ENCODE measurements at regions not wholly inside any gene's neighbourhood (a gene's known extent, or its start where the extent isn't known, plus 50 kb on each side); places are given as distances from the start of the nearest gene placed in this dataset.

- peaks cover 11% of the 10 kb centered on the region for H3K9me3 ChIP-seq (ENCODE audit: control insufficient read depth, insufficient read depth, low read length)
- no peaks in the 10 kb centered on the region for H3K36me3 ChIP-seq (ENCODE audit: control insufficient read depth, insufficient read depth, low read length)
- no peak overlapping the region for H3K9ac ChIP-seq (ENCODE audit: low read depth, low read length)
- no peaks in the 10 kb centered on the region for H3K4me1 ChIP-seq (ENCODE audit: control insufficient read depth, insufficient read depth, low read length)
- no peak overlapping the region for H3K4me3 ChIP-seq (ENCODE audit: low read depth, low read length)
- H3K27me3 ChIP-seq (ENCODE audit: control insufficient read depth, insufficient read depth, low read length): no peaks in the 10 kb centered on the region
Measured at GRCh38 chr2:128469203-128469602, 150.5 kb upstream of the HS6ST1 start.

- Histone ChIP-seq H3K4me1 (ENCODE audit: control insufficient read depth, insufficient read depth, low read length) (no peaks in the 10 kb centered on the region), H3K27me3 (ENCODE audit: control insufficient read depth, insufficient read depth, low read length) (no peaks in the 10 kb centered on the region), H3K9me3 (ENCODE audit: control insufficient read depth, insufficient read depth, low read length) (peaks cover 11% of the 10 kb centered on the region), H3K4me3 (ENCODE audit: low read depth, low read length) (no peak overlapping the region), H3K9ac (ENCODE audit: low read depth, low read length) (no peak overlapping the region), H3K36me3 (ENCODE audit: control insufficient read depth, insufficient read depth, low read length) (no peaks in the 10 kb centered on the region)
Measured at GRCh38 chr2:128469875-128470274, 151.2 kb upstream of the HS6ST1 start.

GRCh38 chr2:128472789-128473174 is 154.1 kb upstream of the HS6ST1 start:
- Histone ChIP-seq H3K27me3 (ENCODE audit: control insufficient read depth, insufficient read depth, low read length) (no peaks in the 10 kb centered on the region), H3K9ac (ENCODE audit: low read depth, low read length) (no peak overlapping the region), H3K9me3 (ENCODE audit: control insufficient read depth, insufficient read depth, low read length) (peaks cover 11% of the 10 kb centered on the region), H3K4me1 (ENCODE audit: control insufficient read depth, insufficient read depth, low read length) (no peaks in the 10 kb centered on the region), H3K4me3 (ENCODE audit: low read depth, low read length) (no peak overlapping the region), H3K36me3 (ENCODE audit: control insufficient read depth, insufficient read depth, low read length) (no peaks in the 10 kb centered on the region)

- H3K4me1 ChIP-seq (ENCODE audit: control insufficient read depth, insufficient read depth, low read length): no peaks in the 10 kb centered on the region
- H3K9me3 ChIP-seq (ENCODE audit: control insufficient read depth, insufficient read depth, low read length): peaks cover 11% of the 10 kb centered on the region
- no peak overlapping the region for H3K9ac ChIP-seq (ENCODE audit: low read depth, low read length)
- H3K4me3 ChIP-seq (ENCODE audit: low read depth, low read length): no peak overlapping the region
- H3K36me3 ChIP-seq (ENCODE audit: control insufficient read depth, insufficient read depth, low read length): no peaks in the 10 kb centered on the region
- no peaks in the 10 kb centered on the region for H3K27me3 ChIP-seq (ENCODE audit: control insufficient read depth, insufficient read depth, low read length)
Measured at GRCh38 chr2:128473175-128474035, 154.7 kb upstream of the HS6ST1 start.

GRCh38 chr2:128474036-128474955 is 155.6 kb upstream of the HS6ST1 start:
- H3K9ac ChIP-seq (ENCODE audit: low read depth, low read length): no peak overlapping the region
- H3K27me3 ChIP-seq (ENCODE audit: control insufficient read depth, insufficient read depth, low read length): no peaks in the 10 kb centered on the region
- no peaks in the 10 kb centered on the region for H3K36me3 ChIP-seq (ENCODE audit: control insufficient read depth, insufficient read depth, low read length)
- H3K4me3 ChIP-seq (ENCODE audit: low read depth, low read length): no peak overlapping the region
- H3K9me3 ChIP-seq (ENCODE audit: control insufficient read depth, insufficient read depth, low read length): peaks cover 11% of the 10 kb centered on the region
- H3K4me1 ChIP-seq (ENCODE audit: control insufficient read depth, insufficient read depth, low read length): no peaks in the 10 kb centered on the region

GRCh38 chr2:128474962-128475361 is 156.3 kb upstream of the HS6ST1 start:
- H3K9me3 ChIP-seq (ENCODE audit: control insufficient read depth, insufficient read depth, low read length): peaks cover 6% of the 10 kb centered on the region
- no peak overlapping the region for H3K9ac ChIP-seq (ENCODE audit: low read depth, low read length)
- no peaks in the 10 kb centered on the region for H3K27me3 ChIP-seq (ENCODE audit: control insufficient read depth, insufficient read depth, low read length)
- H3K36me3 ChIP-seq (ENCODE audit: control insufficient read depth, insufficient read depth, low read length): no peaks in the 10 kb centered on the region
- H3K4me3 ChIP-seq (ENCODE audit: low read depth, low read length): no peak overlapping the region
- no peaks in the 10 kb centered on the region for H3K4me1 ChIP-seq (ENCODE audit: control insufficient read depth, insufficient read depth, low read length)

GRCh38 chr2:128475427-128476211 is 157.0 kb upstream of the HS6ST1 start:
- no peak overlapping the region for H3K4me3 ChIP-seq (ENCODE audit: low read depth, low read length)
- H3K27me3 ChIP-seq (ENCODE audit: control insufficient read depth, insufficient read depth, low read length): no peaks in the 10 kb centered on the region
- no peaks in the 10 kb centered on the region for H3K9me3 ChIP-seq (ENCODE audit: control insufficient read depth, insufficient read depth, low read length)
- no peak overlapping the region for H3K9ac ChIP-seq (ENCODE audit: low read depth, low read length)
- no peaks in the 10 kb centered on the region for H3K4me1 ChIP-seq (ENCODE audit: control insufficient read depth, insufficient read depth, low read length)
- H3K36me3 ChIP-seq (ENCODE audit: control insufficient read depth, insufficient read depth, low read length): no peaks in the 10 kb centered on the region

GRCh38 chr2:128477026-128477820 is 158.6 kb upstream of the HS6ST1 start:
- H3K36me3 ChIP-seq (ENCODE audit: control insufficient read depth, insufficient read depth, low read length): no peaks in the 10 kb centered on the region
- no peaks in the 10 kb centered on the region for H3K27me3 ChIP-seq (ENCODE audit: control insufficient read depth, insufficient read depth, low read length)
- H3K9me3 ChIP-seq (ENCODE audit: control insufficient read depth, insufficient read depth, low read length): no peaks in the 10 kb centered on the region
- H3K9ac ChIP-seq (ENCODE audit: low read depth, low read length): no peak overlapping the region
- no peak overlapping the region for H3K4me3 ChIP-seq (ENCODE audit: low read depth, low read length)
- no peaks in the 10 kb centered on the region for H3K4me1 ChIP-seq (ENCODE audit: control insufficient read depth, insufficient read depth, low read length)

- no peak overlapping the region for H3K4me3 ChIP-seq (ENCODE audit: low read depth, low read length)
- H3K9ac ChIP-seq (ENCODE audit: low read depth, low read length): no peak overlapping the region
- H3K9me3 ChIP-seq (ENCODE audit: control insufficient read depth, insufficient read depth, low read length): no peaks in the 10 kb centered on the region
- H3K27me3 ChIP-seq (ENCODE audit: control insufficient read depth, insufficient read depth, low read length): no peaks in the 10 kb centered on the region
- H3K36me3 ChIP-seq (ENCODE audit: control insufficient read depth, insufficient read depth, low read length): no peaks in the 10 kb centered on the region
- no peaks in the 10 kb centered on the region for H3K4me1 ChIP-seq (ENCODE audit: control insufficient read depth, insufficient read depth, low read length)
Measured at GRCh38 chr2:128477891-128478290, 159.2 kb upstream of the HS6ST1 start.

- Histone ChIP-seq H3K9ac (ENCODE audit: low read depth, low read length) (no peak overlapping the region), H3K27me3 (ENCODE audit: control insufficient read depth, insufficient read depth, low read length) (no peaks in the 10 kb centered on the region), H3K36me3 (ENCODE audit: control insufficient read depth, insufficient read depth, low read length) (no peaks in the 10 kb centered on the region), H3K4me3 (ENCODE audit: low read depth, low read length) (no peak overlapping the region), H3K4me1 (ENCODE audit: control insufficient read depth, insufficient read depth, low read length) (peaks cover 29% of the 10 kb centered on the region), H3K9me3 (ENCODE audit: control insufficient read depth, insufficient read depth, low read length) (no peaks in the 10 kb centered on the region)
Measured at GRCh38 chr2:128485761-128486639, 167.3 kb upstream of the HS6ST1 start.
